ENCODE measurements at regions not wholly inside any gene's neighbourhood (a gene's known extent, or its start where the extent isn't known, plus 50 kb on each side); places are given as distances from the start of the nearest gene placed in this dataset.

GRCh38 chr12:131368668-131369071, 342.2 kb upstream of the SFSWAP start:
- TF ChIP-seq POLR2A (IDR thresholded peaks at IDR 0.05) (no peak), CTCF (IDR thresholded peaks at IDR 0.05) (no peak), POLR2AphosphoS5 (IDR thresholded peaks at IDR 0.05) (no peak), EP300 (IDR thresholded peaks at IDR 0.05) (no peak)
